GM18909 (cell line): ENCODE measurements at regions not wholly inside any gene's neighbourhood (a gene's known extent, or its start where the extent isn't known, plus 50 kb on each side); places are given as distances from the start of the nearest gene placed in this dataset.
"Not testable (repeated sequence)": the region's sequence is repeated elsewhere in the genome, so short reads cannot be mapped to it uniquely, and the experiment has no call there.

Experiments
- ATAC-seq: cut with Tn5 transposase; IDR thresholded peaks from one replicate; pipeline ENCODE4 v1.9.1; 2021; ENCODE audit warnings: mild to moderate bottlenecking; ENCODE audit not compliant: unreplicated experiment, poor library complexity

DNA sequence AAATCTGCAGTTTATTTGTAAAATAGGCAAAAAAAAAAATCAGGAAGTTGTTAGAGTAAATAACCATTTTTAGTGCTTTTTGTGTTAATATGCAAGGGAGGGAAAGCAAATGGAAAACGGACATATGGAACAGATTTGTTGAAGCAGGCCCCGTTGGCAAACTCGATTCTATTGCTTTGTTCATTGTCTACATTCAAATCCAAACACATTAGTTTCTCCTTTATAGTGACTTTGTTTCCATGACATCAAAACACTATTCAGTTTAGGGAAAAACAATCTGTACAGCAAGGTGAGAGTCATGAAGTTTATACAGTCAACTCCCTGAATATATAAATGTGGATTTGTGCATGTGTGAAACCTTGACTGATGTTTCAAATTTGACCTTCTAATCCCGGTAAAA is 142.2 kb downstream of the FAM47A start:
- no peak for ATAC-seq

DNA sequence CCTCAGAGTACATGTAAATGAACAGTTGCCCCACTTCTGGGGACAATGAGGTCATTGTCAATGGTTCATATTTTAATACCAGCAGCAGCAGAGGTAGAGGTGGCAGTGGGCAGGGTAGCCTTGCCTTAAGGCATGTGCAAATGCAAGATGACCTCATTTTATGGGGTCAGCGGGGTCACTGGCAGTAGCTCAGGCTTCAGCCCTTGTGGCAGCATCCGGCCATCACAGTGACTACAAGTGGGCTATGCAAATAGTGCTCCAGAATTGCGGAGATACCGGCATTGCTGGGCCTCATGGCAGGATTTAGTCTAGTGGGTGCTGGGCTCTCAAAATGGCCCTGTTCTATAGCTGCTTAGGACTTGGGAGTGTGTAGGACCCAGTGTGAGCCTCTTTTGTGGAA is 144.7 kb downstream of the FAM47A start:
- ATAC-seq: no peak

GRCh38 chrX:33974676-33975075 is 157.4 kb downstream of the FAM47A start:
- ATAC-seq: no peak

DNA sequence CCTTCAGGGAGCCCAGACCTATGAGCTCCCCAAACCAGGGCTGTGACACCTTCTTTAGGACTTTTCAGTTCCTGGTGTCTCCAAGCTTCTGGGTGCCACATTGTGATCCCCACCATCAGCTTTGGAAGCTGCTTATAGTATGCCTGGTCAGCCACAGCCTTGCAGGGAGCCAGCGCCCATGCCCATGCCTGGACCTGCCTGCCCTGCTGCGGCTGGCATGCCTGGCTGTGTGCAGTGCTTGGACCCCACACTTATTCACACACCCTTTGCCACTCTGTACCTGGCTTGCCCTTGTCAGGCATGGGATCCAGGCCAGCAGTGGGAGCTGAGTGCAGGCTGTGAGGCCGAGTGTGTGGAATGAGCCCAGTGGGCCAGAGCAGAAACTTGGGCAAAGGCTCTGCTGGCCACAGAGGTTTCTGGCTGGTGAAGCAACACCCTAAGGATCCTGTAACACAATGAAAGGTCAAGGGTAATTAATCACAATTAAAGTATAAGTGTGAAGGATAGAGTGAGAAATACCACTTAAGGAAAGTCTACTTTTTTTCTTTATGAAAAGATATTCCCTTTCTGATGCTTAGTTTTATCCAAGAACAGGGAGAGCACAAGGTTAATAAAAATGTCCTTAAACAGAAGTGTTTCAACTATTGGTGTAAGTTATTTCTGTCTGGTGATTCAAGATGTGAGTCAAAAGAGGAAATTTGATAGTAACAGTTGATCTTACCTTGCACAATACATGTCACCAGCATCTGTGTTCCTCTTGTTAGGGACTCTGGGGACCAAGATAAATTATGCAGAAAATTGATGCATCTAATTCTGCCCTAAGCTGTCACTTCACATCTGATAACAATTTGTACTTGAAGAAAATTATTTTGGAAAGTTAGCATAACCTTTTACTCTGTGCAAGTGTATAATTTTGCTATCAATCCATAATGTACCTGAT is 161.8 kb downstream of the FAM47A start:
- ATAC-seq: no peak

DNA sequence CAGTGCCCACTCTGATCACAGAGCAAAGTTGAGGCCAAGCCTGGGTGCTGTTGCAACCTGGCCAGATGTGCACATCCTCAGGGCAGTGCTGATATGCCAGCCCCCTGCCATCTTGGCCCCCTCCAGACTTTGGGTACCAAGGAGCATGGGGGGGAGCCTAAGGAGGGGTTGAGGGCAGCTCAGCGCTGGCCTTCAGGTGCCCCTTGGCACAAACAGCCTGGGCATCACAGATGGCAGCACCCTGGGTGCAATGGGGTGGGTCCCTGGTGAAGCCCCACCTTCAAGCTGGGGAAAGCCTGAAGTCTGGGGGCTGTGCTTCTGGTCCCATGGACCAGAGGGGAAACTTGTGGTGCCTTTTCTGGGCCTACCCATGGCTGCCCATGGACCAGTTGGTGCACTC is 163.0 kb downstream of the FAM47A start:
- ATAC-seq: no peak

DNA sequence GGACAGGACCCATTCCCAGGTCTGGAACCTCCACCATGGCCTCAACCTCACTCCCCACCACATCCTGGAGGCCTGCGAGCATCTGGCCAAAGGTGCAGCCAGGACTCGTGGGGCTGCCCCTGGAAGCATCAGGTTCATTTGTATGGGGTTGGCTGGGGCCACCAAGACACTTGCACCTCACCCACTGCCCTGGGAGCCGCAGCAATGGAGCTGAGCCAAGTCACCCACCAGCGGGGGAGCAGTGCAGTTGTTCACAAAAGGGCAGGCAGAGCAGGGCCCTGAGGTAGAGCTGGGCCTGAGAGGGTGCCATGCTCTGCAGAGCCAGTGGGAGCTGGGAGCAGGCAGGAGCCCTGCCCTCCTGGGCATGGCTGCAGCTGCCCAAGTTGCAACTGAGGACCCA is 163.5 kb downstream of the FAM47A start:
- no peak for ATAC-seq

- ATAC-seq: no peak
Observed at GRCh38 chrX:33949300-33949699, 182.8 kb downstream of the FAM47A start.

DNA sequence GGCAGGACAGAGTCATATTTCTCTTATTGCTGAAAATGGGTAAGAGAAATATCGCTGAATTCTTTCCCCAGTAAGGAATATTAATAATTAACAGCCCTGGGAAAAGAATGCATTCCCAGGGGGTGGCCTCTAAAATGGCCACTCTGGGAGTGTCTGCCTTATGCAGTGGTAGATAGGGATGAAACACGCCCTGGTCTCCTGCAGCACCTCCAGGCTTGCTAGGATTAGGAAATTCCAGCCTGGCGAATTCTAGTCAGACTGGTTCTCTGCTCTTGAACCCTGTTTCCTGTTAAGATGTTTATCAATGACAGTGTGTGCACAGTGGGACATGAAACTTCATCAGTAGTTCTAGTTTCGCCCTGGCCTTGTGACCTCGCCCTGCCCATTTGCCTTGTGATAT is 205.9 kb downstream of the FAM47A start:
- ATAC-seq: not testable (repeated sequence)

- no peak for ATAC-seq
Observed at GRCh38 chrX:33923262-33923661, 208.9 kb downstream of the FAM47A start.

- ATAC-seq: no peak
Observed at GRCh38 chrX:33909836-33910235, 222.3 kb downstream of the FAM47A start.

- ATAC-seq: no peak
Observed at GRCh38 chrX:33908898-33909297, 223.2 kb downstream of the FAM47A start.

DNA sequence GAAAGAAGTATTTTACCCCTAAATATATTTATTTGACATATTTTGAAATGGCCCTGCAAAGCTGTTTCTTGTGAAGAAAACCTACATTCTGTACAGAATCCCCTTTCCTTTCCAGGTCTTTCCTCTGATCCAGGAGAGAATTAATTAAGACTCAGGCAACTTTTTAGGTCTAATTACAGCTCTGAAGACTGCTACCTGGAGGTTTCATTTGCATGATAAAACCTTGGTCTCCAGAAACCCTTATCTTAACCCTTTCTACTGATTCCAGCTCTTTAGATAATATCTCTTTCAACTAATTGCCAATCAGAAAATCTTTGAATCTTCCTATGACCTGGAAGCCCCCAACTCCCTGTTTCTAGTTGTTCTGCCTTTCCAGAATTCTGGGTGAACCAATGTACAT is 224.0 kb downstream of the FAM47A start:
- no peak for ATAC-seq

DNA sequence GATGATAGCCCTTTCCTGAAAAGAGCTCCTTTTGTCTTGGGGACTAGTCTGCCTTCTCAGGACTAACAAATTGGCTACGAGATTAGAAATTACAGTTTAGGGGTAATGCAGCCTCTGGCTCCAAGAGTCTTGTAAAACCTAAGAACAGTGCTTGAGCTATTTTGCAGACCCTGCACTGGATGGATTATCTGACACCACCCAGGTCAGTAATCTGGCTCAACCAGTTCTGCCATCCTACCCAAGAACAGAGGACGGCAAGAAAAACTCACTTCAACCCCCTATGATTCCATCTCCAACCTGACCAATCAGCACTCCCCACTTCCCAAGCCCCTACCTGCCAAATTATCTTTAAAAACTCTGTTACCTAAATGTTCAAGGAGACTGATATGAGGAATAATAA is 225.1 kb downstream of the FAM47A start:
- no peak for ATAC-seq

DNA sequence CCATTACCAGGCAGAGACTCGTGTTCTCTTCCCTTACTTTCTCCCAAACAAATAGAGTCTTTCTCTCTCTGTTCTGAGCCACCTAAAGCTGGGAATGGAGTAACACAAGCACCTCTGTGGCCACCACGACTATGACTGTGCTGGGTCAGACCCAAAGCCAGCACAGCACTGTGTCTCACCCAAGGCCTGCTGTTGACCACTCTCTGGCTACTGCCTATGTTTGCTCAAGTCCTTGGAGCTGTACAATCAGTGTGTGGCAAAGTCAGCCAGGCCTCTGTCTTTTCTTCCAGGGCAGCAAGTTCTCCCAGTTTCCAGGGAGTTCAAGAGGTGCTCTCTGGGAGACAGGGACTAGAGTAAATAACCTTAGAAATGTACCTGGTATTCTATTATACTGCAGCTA is 239.4 kb downstream of the FAM47A start:
- no peak for ATAC-seq

GRCh38 chrX:33855251-33855650 is 276.9 kb downstream of the FAM47A start:
- ATAC-seq: no peak

DNA sequence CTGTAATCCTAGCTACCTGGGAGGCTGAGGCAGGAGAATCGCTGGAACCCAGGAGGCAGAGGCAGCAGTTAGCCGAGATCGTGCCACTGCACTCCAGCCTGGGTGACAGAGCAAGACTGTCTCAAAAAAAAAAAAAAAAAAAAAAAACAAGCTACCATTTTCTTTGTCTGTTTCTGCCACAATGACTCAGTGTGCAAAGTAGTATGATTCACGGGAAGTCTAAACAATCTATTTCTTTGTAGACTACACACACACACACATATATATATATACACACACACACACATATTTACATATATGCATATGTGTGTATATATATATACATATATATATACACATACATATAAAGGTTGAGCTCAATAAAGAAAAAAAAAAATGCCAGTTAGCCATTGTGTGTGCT is 280.0 kb downstream of the FAM47A start:
- ATAC-seq: not testable (repeated sequence)

GRCh38 chrX:33840176-33840575 is 291.9 kb downstream of the FAM47A start:
- ATAC-seq: no peak

- no peak for ATAC-seq
Observed at GRCh38 chrX:33831211-33831610, 300.9 kb downstream of the FAM47A start.

DNA sequence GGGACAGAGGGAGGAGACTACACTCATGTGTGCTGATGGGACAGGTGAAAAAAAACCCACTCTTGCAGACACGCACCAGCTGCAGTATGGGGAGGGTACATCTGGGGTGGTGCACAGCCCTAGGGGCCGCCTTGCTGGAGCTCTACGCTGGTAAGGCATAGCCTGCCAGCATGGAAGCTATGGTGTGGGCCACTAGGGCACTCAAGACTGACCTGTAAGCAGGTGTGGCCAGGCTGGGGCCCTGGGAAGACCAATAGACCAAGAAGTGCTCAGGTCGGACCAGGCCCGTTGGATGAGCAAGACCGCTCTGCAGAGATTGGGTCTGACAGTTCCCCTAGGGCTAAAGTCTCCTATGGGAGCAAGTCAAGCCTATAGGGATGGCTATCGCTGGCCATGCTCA is 314.8 kb downstream of the FAM47A start:
- ATAC-seq: no peak

- no peak for ATAC-seq
Observed at GRCh38 chrX:33808636-33809035, 323.5 kb downstream of the FAM47A start.

DNA sequence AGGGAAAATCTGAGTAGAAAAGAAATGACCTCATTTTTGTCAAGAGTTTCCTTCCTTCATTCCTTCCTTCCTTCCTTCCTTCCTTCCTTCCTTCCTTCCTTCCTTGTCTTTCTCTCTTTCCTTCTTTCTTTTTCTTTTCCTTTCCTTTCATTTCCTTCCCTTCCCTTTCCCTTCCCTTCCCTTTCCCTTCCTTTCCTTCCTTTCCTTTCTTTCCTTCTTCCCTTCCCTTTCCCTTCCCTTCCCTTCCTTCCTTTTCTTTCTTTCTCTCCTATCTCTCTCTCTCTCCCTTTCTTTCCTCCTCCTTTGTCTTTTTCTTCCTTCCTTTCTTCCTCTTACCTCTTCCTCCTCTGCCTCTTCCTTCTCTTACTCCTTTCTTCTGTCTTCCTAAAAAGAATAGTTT is 347.6 kb downstream of the FAM47A start:
- no peak for ATAC-seq

- ATAC-seq: no peak
Observed at GRCh38 chrX:33741807-33742206, 390.3 kb downstream of the FAM47A start.
